HG03571 (cell line): ENCODE measurements at regions not wholly inside any gene's neighbourhood (a gene's known extent, or its start where the extent isn't known, plus 50 kb on each side); places are given as distances from the start of the nearest gene placed in this dataset.
"Not testable (repeated sequence)": the region's sequence is repeated elsewhere in the genome, so short reads cannot be mapped to it uniquely, and the experiment has no call there.

Experiments
- ATAC-seq: cut with Tn5 transposase; IDR thresholded peaks from one replicate; pipeline ENCODE4 v1.9.1; 2021; ENCODE audit not compliant: unreplicated experiment

- ATAC-seq: no peak
Observed at GRCh38 chr9:75197561-75197960, 109.2 kb downstream of the OSTF1 start.

GRCh38 chr9:75198436-75198835 is 110.1 kb downstream of the OSTF1 start:
- ATAC-seq: no peak

- ATAC-seq: no peak
Observed at GRCh38 chr9:75200892-75201470, 112.7 kb downstream of the OSTF1 start.

GRCh38 chr9:75201480-75202209 is 113.3 kb downstream of the OSTF1 start:
- no peak for ATAC-seq

- not testable (repeated sequence) for ATAC-seq
Observed at GRCh38 chr9:75207997-75208396, 119.7 kb downstream of the OSTF1 start.

- ATAC-seq: no peak
Observed at GRCh38 chr9:75210215-75210614, 121.9 kb downstream of the OSTF1 start.

GRCh38 chr9:75213765-75214164 is 125.5 kb downstream of the OSTF1 start:
- no peak for ATAC-seq

GRCh38 chr9:75226403-75227139 is 138.3 kb downstream of the OSTF1 start:
- ATAC-seq: no peak

GRCh38 chr9:75228893-75229292 is 140.6 kb downstream of the OSTF1 start:
- ATAC-seq: no peak

- no peak for ATAC-seq
Observed at GRCh38 chr9:75229605-75230332, 141.5 kb downstream of the OSTF1 start.

- ATAC-seq: no peak
Observed at GRCh38 chr9:75230469-75230868, 142.2 kb downstream of the OSTF1 start.

GRCh38 chr9:75231167-75231566 is 142.9 kb downstream of the OSTF1 start:
- no peak for ATAC-seq

- no peak for ATAC-seq
Observed at GRCh38 chr9:75233011-75233410, 144.7 kb downstream of the OSTF1 start.

GRCh38 chr9:75235632-75236031 is 147.3 kb downstream of the OSTF1 start:
- no peak for ATAC-seq

GRCh38 chr9:75238311-75238976 is 150.1 kb downstream of the OSTF1 start:
- ATAC-seq: peak; percentile 85

GRCh38 chr9:75239176-75239575 is 150.9 kb downstream of the OSTF1 start:
- no peak for ATAC-seq

GRCh38 chr9:75242426-75242825 is 154.1 kb downstream of the OSTF1 start:
- no peak for ATAC-seq

- no peak for ATAC-seq
Observed at GRCh38 chr9:75246949-75247348, 158.6 kb downstream of the OSTF1 start.

- peak; percentile 44 for ATAC-seq
Observed at GRCh38 chr9:75265525-75265972, 177.2 kb downstream of the OSTF1 start.

- ATAC-seq: no peak
Observed at GRCh38 chr9:75269197-75269596, 180.9 kb downstream of the OSTF1 start.

- not testable (repeated sequence) for ATAC-seq
Observed at GRCh38 chr9:75273055-75273454, 184.7 kb downstream of the OSTF1 start.
